ENCODE measurements at regions not wholly inside any gene's neighbourhood (a gene's known extent, or its start where the extent isn't known, plus 50 kb on each side); places are given as distances from the start of the nearest gene placed in this dataset.

GRCh38 chr1:244211559-244211944, 160.5 kb downstream of the ZBTB18 start:
- TF ChIP-seq, protein P1, sequence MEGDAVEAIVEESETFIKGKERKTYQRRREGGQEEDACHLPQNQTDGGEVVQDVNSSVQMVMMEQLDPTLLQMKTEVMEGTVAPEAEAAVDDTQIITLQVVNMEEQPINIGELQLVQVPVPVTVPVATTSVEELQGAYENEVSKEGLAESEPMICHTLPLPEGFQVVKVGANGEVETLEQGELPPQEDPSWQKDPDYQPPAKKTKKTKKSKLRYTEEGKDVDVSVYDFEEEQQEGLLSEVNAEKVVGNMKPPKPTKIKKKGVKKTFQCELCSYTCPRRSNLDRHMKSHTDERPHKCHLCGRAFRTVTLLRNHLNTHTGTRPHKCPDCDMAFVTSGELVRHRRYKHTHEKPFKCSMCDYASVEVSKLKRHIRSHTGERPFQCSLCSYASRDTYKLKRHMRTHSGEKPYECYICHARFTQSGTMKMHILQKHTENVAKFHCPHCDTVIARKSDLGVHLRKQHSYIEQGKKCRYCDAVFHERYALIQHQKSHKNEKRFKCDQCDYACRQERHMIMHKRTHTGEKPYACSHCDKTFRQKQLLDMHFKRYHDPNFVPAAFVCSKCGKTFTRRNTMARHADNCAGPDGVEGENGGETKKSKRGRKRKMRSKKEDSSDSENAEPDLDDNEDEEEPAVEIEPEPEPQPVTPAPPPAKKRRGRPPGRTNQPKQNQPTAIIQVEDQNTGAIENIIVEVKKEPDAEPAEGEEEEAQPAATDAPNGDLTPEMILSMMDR (conservative IDR thresholded peaks at IDR 0.05), result no peak
- no peak for TF ChIP-seq EZH2 (IDR thresholded peaks at IDR 0.05; ENCODE audit: low read depth)

Measured in PC-9 (cell line).